HUES64 (cell line): ENCODE measurements at regions not wholly inside any gene's neighbourhood (a gene's known extent, or its start where the extent isn't known, plus 50 kb on each side); places are given as distances from the start of the nearest gene placed in this dataset.
"Not testable (repeated sequence)": the region's sequence is repeated elsewhere in the genome, so short reads cannot be mapped to it uniquely, and the experiment has no call there.

Source experiments
- H3K27ac ChIP-seq: 2 replicates; pipeline ENCODE4 v1.7.0; 2013; ENCODE audit warnings: low read depth, low read length, inconsistent platforms
- H3K27me3 ChIP-seq: 2 replicates; pipeline ENCODE4 v1.6.1; 2013; ENCODE audit warnings: mild to moderate bottlenecking, low read length; ENCODE audit not compliant: insufficient read depth
- H3K36me3 ChIP-seq: 2 replicates; pipeline ENCODE4 v1.6.1; 2013; ENCODE audit warnings: mild to moderate bottlenecking, low read length; ENCODE audit not compliant: insufficient read depth
- H3K4me1 ChIP-seq: 2 replicates; pipeline ENCODE4 v1.6.1; 2013; ENCODE audit warnings: mild to moderate bottlenecking, low read length, moderate library complexity; ENCODE audit not compliant: insufficient read depth
- H3K4me3 ChIP-seq: 2 replicates; pipeline ENCODE4 v1.5.1; 2013; ENCODE audit warnings: mild to moderate bottlenecking, low read length, moderate library complexity
- H3K9ac ChIP-seq: 2 replicates; pipeline ENCODE4 v1.6.1; 2013; ENCODE audit warnings: mild to moderate bottlenecking, low read depth, low read length
- H3K9me3 ChIP-seq: 2 replicates; pipeline ENCODE4 v1.6.1; 2013; ENCODE audit warnings: low read depth, low read length; ENCODE audit not compliant: insufficient read depth
- whole genome bisulfite sequencing: fragments of 150-250, 120-280 bp; methylation state at CpG from one replicate; pipeline ENCODE4 v1.1.7; 2013; ENCODE audit warnings: missing lambda C conversion rate; 5-methylcytosine and 5-hydroxymethylcytosine counted together

- Histone ChIP-seq H3K9me3 (peaks cover 92% of the 10 kb centered on the region), H3K9ac (no peak overlapping the region), H3K36me3 (no peaks in the 10 kb centered on the region), H3K27ac (no peak overlapping the region), H3K27me3 (no peaks in the 10 kb centered on the region), H3K4me3 (no peak overlapping the region), H3K4me1 (no peaks in the 10 kb centered on the region)
- 83% methylated on average over 10 of the region's 10 CpGs for WGBS
Measured at GRCh38 chr7:157475601-157476000, 138.8 kb downstream of the DNAJB6 start.

- H3K27me3 ChIP-seq = no peaks in the 10 kb centered on the region
- H3K27ac ChIP-seq = no peak overlapping the region
- WGBS = 83% methylated on average over 8 of the region's 8 CpGs
Measured at GRCh38 chr7:157476201-157476600, 139.4 kb downstream of the DNAJB6 start.

DNA sequence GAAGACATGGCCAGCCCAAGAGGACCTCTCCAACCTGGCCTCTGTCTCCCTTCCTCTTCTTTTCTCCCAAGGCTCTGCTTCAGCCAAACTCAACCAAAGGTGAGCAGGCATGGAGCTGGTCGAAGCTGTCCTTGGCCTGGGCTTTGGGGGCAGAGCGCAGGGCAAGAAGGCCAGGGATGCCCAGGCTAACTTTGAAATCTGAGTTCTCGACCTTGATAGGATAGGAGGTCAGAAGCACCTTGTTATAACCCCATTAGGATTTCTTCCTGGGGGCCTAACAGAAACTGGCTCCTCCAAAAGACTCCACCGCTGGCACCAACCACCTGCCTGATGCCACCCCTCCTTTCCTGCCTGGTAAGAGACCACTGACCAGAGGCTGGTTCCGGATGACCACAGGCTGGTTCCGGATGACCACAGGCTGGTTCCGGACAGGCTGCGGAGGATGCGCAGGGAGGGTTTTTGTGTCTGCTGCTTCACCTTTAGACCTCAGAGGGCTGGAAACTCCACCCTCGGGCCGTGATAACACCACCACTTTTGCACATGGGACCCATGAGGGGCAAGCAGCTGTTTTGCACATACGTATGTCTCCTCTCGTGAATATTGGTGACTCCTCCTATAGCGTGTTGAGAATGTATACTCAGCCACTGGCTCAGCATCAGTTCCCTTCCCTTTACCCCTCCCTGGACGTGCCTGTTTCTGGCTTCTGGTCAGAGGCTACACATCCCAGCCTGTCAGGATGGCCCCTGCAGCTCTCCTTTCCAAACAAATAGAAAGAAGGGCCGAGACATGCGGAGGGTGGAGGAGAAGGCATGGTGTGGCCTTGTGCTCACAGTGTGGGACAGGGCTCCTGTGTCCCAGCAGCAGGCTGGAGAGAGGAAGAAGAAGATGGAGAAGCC is 140.1 kb downstream of the DNAJB6 start:
- Histone ChIP-seq H3K4me3 (no peak overlapping the region), H3K27me3 (no peaks in the 10 kb centered on the region), H3K36me3 (no peaks in the 10 kb centered on the region), H3K4me1 (no peaks in the 10 kb centered on the region), H3K9ac (no peak overlapping the region), H3K9me3 (peaks cover 92% of the 10 kb centered on the region), H3K27ac (no peak overlapping the region)
- WGBS = 79% methylated on average over 17 of the region's 17 CpGs

More at GRCh38 chr7:157476201-157476600, 139.4 kb downstream of the DNAJB6 start:
- Histone ChIP-seq H3K36me3 (no peaks in the 10 kb centered on the region), H3K4me3 (no peak overlapping the region), H3K9me3 (peaks cover 92% of the 10 kb centered on the region), H3K9ac (no peak overlapping the region), H3K4me1 (no peaks in the 10 kb centered on the region)

GRCh38 chr7:157477550-157478212 is 140.9 kb downstream of the DNAJB6 start:
- Histone ChIP-seq H3K9ac (no peak overlapping the region), H3K4me3 (no peak overlapping the region), H3K27ac (no peak overlapping the region), H3K4me1 (no peaks in the 10 kb centered on the region), H3K9me3 (peaks cover 92% of the 10 kb centered on the region), H3K36me3 (no peaks in the 10 kb centered on the region), H3K27me3 (no peaks in the 10 kb centered on the region)
- 82% methylated on average over 20 of the region's 20 CpGs for WGBS

GRCh38 chr7:157478611-157479010 is 141.8 kb downstream of the DNAJB6 start:
- WGBS = 89% methylated on average over 13 of the region's 13 CpGs
- not testable (repeated sequence) for H3K27me3 ChIP-seq, H3K9ac ChIP-seq, H3K4me3 ChIP-seq, H3K4me1 ChIP-seq, H3K36me3 ChIP-seq, H3K27ac ChIP-seq
- peaks cover 90% of the 10 kb centered on the region for H3K9me3 ChIP-seq

- no peak overlapping the region for H3K4me3 ChIP-seq
- no peaks in the 10 kb centered on the region for H3K27me3 ChIP-seq
- H3K9me3 ChIP-seq = peaks cover 89% of the 10 kb centered on the region
- WGBS = 82% methylated on average over 15 of the region's 15 CpGs
- H3K9ac ChIP-seq = no peak overlapping the region
- no peaks in the 10 kb centered on the region for H3K36me3 ChIP-seq
- no peaks in the 10 kb centered on the region for H3K4me1 ChIP-seq
- H3K27ac ChIP-seq = no peak overlapping the region
Measured at GRCh38 chr7:157479326-157479725, 142.5 kb downstream of the DNAJB6 start.

DNA sequence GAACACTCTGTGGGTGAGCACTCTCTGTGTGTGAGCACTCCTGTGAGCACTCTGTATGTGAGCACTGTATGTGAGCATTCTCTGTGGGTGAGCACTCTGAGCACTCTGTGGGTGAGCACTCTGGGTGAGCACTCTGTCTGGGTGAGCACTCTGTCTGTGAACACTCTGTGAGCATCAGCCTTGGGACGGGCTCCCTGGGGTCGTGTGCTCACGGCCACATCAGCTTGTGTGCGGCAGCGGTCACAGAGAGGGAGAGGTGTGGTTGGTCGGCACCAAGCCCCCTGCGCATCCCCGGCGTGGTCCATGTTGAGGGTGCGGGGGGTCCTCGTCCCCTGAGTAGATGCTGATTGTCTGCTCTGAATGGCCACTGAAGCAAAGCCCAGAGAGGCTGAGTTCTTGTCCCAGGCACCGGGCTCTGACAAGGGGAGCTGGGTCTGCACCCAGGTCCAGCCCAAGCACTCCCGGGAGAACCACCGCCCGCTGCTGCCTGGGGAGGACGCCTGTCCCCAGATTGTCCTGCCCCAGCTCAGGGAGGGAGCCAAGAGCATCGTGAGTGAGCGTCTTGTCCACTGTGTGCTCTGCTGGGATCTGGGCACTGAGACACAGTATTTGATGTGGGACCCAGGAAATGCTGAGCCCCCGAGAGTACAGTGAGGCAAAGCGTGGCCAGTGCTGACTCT is 143.7 kb downstream of the DNAJB6 start:
- H3K4me1 ChIP-seq = no peaks in the 10 kb centered on the region
- no peak overlapping the region for H3K9ac ChIP-seq
- no peak overlapping the region for H3K27ac ChIP-seq
- no peaks in the 10 kb centered on the region for H3K27me3 ChIP-seq
- no peak overlapping the region for H3K4me3 ChIP-seq
- peaks cover 92% of the 10 kb centered on the region for H3K9me3 ChIP-seq
- H3K36me3 ChIP-seq = no peaks in the 10 kb centered on the region
- WGBS = 88% methylated on average over 20 of the region's 20 CpGs

- H3K27ac ChIP-seq = no peak overlapping the region
- H3K9ac ChIP-seq = no peak overlapping the region
- H3K36me3 ChIP-seq = no peaks in the 10 kb centered on the region
- H3K27me3 ChIP-seq = no peaks in the 10 kb centered on the region
- H3K4me1 ChIP-seq = no peaks in the 10 kb centered on the region
- peaks cover 91% of the 10 kb centered on the region for H3K9me3 ChIP-seq
- no peak overlapping the region for H3K4me3 ChIP-seq
- WGBS = 90% methylated on average over 6 of the region's 6 CpGs
Measured at GRCh38 chr7:157481389-157481788, 144.6 kb downstream of the DNAJB6 start.

DNA sequence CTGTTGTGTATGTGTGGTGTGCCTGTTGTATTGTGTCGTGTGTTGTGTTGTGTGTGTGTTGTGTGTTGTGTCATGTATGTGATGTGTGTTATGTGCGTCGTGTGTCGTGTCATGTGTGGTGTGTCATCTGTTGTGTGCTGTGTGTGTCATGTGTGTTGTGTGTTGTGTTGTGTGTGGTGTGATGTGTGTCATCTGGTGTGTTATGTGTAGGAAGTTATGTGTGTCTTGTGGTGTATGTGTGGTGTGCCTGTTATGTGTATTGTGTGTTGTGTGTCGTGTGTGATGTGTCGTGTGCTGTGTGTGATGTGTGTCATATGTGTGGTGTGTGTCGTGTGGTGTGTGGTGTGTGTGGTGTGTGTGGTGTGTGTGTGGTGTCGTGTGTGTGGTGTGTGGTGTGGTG is 145.2 kb downstream of the DNAJB6 start:
- Histone ChIP-seq H3K36me3 (no peaks in the 10 kb centered on the region), H3K4me3 (peak overlapping the region; percentile 7; the same call in 1 of the 2 replicates), H3K4me1 (no peaks in the 10 kb centered on the region), H3K27ac (no peak overlapping the region), H3K9me3 (peaks cover 91% of the 10 kb centered on the region), H3K27me3 (no peaks in the 10 kb centered on the region), H3K9ac (no peak overlapping the region)
- 93% methylated on average over 8 of the region's 8 CpGs for WGBS

GRCh38 chr7:157482517-157483087 is 145.8 kb downstream of the DNAJB6 start:
- no peak overlapping the region; the same call in 1 of the 2 replicates for H3K4me3 ChIP-seq
- H3K27me3 ChIP-seq = no peaks in the 10 kb centered on the region
- H3K9me3 ChIP-seq = peaks cover 91% of the 10 kb centered on the region
- H3K27ac ChIP-seq = no peak overlapping the region
- H3K36me3 ChIP-seq = no peaks in the 10 kb centered on the region
- no peaks in the 10 kb centered on the region for H3K4me1 ChIP-seq
- H3K9ac ChIP-seq = no peak overlapping the region
- 80% methylated on average over 6 of the region's 7 CpGs for WGBS

DNA sequence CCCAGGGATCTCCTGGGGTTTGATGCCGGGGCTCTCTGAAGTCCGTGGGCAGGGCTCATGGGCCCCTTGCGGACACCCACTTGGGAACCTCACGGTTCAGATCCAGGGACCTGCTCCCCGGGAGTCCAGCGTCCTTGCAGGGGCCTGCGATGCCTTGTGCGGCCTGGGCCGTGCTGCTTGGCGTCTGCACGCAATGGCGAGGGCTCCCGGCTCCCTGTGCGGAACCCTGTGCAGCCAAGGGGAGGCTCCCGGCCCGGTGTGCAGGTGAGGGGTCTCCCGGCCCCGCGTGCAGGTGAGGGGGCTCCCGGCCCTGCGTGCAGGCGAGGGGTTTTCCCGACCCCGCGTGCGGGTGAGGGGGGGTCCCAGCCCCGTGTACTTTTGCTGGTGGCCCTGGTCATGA is 146.7 kb downstream of the DNAJB6 start:
- H3K9ac ChIP-seq = no peak overlapping the region
- no peaks in the 10 kb centered on the region for H3K4me1 ChIP-seq
- H3K4me3 ChIP-seq = no peak overlapping the region
- peaks cover 91% of the 10 kb centered on the region for H3K9me3 ChIP-seq
- H3K27ac ChIP-seq = no peak overlapping the region
- no peaks in the 10 kb centered on the region for H3K36me3 ChIP-seq
- WGBS = 87% methylated on average over 27 of the region's 27 CpGs
- H3K27me3 ChIP-seq = no peaks in the 10 kb centered on the region
